PC-3 (cell line): ENCODE measurements at regions not wholly inside any gene's neighbourhood (a gene's known extent, or its start where the extent isn't known, plus 50 kb on each side); places are given as distances from the start of the nearest gene placed in this dataset.

Experiments
- ATAC-seq: fragments of 200-7000 bp; cut with Tn5 transposase; 2 replicates; pipeline ENCODE4 v1.9.1; 2020; ENCODE audit warnings: mild to moderate bottlenecking, moderate library complexity
- BruUV-seq: library from RNA; stranded (reverse); fragments of 400-500 nt; replicated peaks from 2 replicates; lab custom pipeline; 2021; lab: Mats Ljungman, UMichigan
- CTCF ChIA-PET: fragments of 300-600 bp; sonication (Branson Sonifier 250); formaldehyde crosslinking; loops from one replicate; lab custom pipeline; 2022; ENCODE audit warnings: antibody characterized with exemption; lab: Charles Lee
- POLR2A ChIA-PET: fragments of 300-600 bp; sonication (Branson Sonifier 250); formaldehyde crosslinking; loops from one replicate; lab custom pipeline; 2022; ENCODE audit warnings: antibody characterized with exemption; ENCODE audit not compliant: unreplicated experiment; lab: Charles Lee
- DNase-seq: peaks from one replicate; pipeline ENCODE4 v3.0.0-alpha.2; 2015
- H2AFZ ChIP-seq: fragments of 300-600 bp; sonication (generic); 2 replicates; pipeline ENCODE4 v1.6.0; 2016; ENCODE audit warnings: antibody characterized with exemption, low read length
- H3F3A ChIP-seq: fragments of 300-600 bp; sonication (generic); one replicate; pipeline ENCODE4 v1.6.0; 2017; ENCODE audit warnings: antibody characterized with exemption, low read length, control low read depth, mild to moderate bottlenecking; ENCODE audit not compliant: unreplicated experiment
- H3K27ac ChIP-seq: fragments of 300-600 bp; sonication (generic); 2 replicates; pipeline ENCODE4 v1.5.1; 2016; ENCODE audit warnings: mild to moderate bottlenecking, low read length
- H3K27me3 ChIP-seq: fragments of 300-600 bp; sonication (generic); 2 replicates; pipeline ENCODE4 v1.6.1; 2016; ENCODE audit warnings: low read length, mixed read lengths
- H3K36me3 ChIP-seq: fragments of 300-600 bp; sonication (generic); 2 replicates; pipeline ENCODE4 v1.6.1; 2016; ENCODE audit warnings: low read depth, mixed run types, low read length, mixed read lengths
- H3K4me1 ChIP-seq: fragments of 300-600 bp; sonication (generic); 2 replicates; pipeline ENCODE4 v1.5.1; 2016; ENCODE audit warnings: low read length; ENCODE audit not compliant: insufficient read depth
- H3K4me2 ChIP-seq: fragments of 300-600 bp; sonication (generic); 2 replicates; pipeline ENCODE4 v1.6.0; 2016; ENCODE audit warnings: low read length
- H3K4me3 ChIP-seq: fragments of 300-600 bp; sonication (generic); 2 replicates; pipeline ENCODE4 v1.5.1; 2016; ENCODE audit warnings: mild to moderate bottlenecking, low read length, mixed read lengths
- H3K79me2 ChIP-seq: fragments of 300-600 bp; sonication (generic); 2 replicates; pipeline ENCODE4 v1.6.1; 2017; ENCODE audit warnings: low read length, mixed read lengths
- H3K9ac ChIP-seq: fragments of 300-600 bp; sonication (generic); 2 replicates; pipeline ENCODE4 v1.6.0; 2016; ENCODE audit warnings: mild to moderate bottlenecking, low read length
- H3K9me2 ChIP-seq: fragments of 300-600 bp; sonication (generic); replicated peaks from 2 replicates; pipeline ENCODE4 v1.6.1; 2016; ENCODE audit warnings: mixed run types, low read length, mixed read lengths
- H3K9me3 ChIP-seq: fragments of 300-600 bp; sonication (generic); 2 replicates; pipeline ENCODE4 v1.6.1; 2016; ENCODE audit warnings: low read length, mixed read lengths
- H4K20me1 ChIP-seq: fragments of 300-600 bp; sonication (generic); 2 replicates; pipeline ENCODE4 v1.6.1; 2016; ENCODE audit warnings: low read length, mixed read lengths
- EZH2 ChIP-seq: fragments of 300-600 bp; sonication (generic); IDR thresholded peaks from one replicate; pipeline ENCODE4 v1.6.1; 2017; ENCODE audit warnings: antibody characterized with exemption, mild to moderate bottlenecking, low read length; ENCODE audit not compliant: unreplicated experiment
- EZH2phosphoT487 ChIP-seq: fragments of 300-600 bp; sonication (generic); IDR thresholded peaks from 2 replicates; pipeline ENCODE4 v1.6.1; 2018; ENCODE audit warnings: mild to moderate bottlenecking, antibody characterized with exemption, low read length, borderline replicate concordance
- intact Hi-C: fragments of 100-400 bp; cut with micrococcal nuclease; formaldehyde crosslinking; loops from 2 replicates; pipeline ENCODE4 v1.9.0; 2023
- TF ChIP-seq, protein P1 (sequence below): fragments of 300-600 bp; sonication (generic); conservative IDR thresholded peaks from 2 replicates; pipeline ENCODE4 v1.5.1; 2017; ENCODE audit warnings: antibody characterized with exemption, low read depth, mild to moderate bottlenecking, low read length

DNA sequence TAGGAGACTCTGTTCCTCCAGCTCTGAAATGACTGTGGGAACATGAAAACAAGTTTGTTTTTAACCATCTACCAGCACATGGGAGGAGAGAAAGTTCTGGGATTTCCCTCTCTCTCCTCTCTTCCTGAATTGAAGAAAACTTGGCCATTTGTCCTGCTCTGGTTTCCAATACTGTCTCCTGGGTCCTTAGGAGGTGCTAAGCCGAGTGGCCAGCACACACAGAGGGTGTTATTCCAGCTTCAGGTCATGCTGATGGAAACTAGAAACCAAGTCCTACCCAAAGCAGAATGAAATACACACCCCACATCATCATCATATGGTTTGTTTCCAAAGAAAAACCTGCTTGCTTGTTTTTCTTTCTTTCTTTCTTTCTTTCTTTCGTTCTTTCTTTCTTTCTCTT lies 172.7 kb downstream of the RPLP1 start:
- Histone ChIP-seq H2AFZ (no peak overlapping the region), H3K4me1 (no peaks in the 10 kb centered on the region), H3K27ac (no peak overlapping the region), H3K4me3 (no peak overlapping the region), H3K4me2 (no peak overlapping the region), H3K9ac (no peak overlapping the region), H3K36me3 (no peaks in the 10 kb centered on the region), H3K79me2 (no peaks in the 10 kb centered on the region), H3K27me3 (peaks cover 9% of the 10 kb centered on the region; the same call in 1 of the 2 replicates), H3F3A (no peaks in the 10 kb centered on the region), H3K9me2 (no peaks in the 10 kb centered on the region), H4K20me1 (no peaks in the 10 kb centered on the region), H3K9me3 (no peaks in the 10 kb centered on the region)
- ATAC-seq (no peak), DNase-seq (no peak)
- BruUV-seq, result no TSS peak
- TF ChIP-seq EZH2phosphoT487 (no peak), EZH2 (no peak)
- TF ChIP-seq, protein P1, sequence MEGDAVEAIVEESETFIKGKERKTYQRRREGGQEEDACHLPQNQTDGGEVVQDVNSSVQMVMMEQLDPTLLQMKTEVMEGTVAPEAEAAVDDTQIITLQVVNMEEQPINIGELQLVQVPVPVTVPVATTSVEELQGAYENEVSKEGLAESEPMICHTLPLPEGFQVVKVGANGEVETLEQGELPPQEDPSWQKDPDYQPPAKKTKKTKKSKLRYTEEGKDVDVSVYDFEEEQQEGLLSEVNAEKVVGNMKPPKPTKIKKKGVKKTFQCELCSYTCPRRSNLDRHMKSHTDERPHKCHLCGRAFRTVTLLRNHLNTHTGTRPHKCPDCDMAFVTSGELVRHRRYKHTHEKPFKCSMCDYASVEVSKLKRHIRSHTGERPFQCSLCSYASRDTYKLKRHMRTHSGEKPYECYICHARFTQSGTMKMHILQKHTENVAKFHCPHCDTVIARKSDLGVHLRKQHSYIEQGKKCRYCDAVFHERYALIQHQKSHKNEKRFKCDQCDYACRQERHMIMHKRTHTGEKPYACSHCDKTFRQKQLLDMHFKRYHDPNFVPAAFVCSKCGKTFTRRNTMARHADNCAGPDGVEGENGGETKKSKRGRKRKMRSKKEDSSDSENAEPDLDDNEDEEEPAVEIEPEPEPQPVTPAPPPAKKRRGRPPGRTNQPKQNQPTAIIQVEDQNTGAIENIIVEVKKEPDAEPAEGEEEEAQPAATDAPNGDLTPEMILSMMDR, result no peak
- intact Hi-C loops, result no loop called here
- CTCF ChIA-PET, result no interaction called here
- POLR2A ChIA-PET, result no interaction called here

DNA sequence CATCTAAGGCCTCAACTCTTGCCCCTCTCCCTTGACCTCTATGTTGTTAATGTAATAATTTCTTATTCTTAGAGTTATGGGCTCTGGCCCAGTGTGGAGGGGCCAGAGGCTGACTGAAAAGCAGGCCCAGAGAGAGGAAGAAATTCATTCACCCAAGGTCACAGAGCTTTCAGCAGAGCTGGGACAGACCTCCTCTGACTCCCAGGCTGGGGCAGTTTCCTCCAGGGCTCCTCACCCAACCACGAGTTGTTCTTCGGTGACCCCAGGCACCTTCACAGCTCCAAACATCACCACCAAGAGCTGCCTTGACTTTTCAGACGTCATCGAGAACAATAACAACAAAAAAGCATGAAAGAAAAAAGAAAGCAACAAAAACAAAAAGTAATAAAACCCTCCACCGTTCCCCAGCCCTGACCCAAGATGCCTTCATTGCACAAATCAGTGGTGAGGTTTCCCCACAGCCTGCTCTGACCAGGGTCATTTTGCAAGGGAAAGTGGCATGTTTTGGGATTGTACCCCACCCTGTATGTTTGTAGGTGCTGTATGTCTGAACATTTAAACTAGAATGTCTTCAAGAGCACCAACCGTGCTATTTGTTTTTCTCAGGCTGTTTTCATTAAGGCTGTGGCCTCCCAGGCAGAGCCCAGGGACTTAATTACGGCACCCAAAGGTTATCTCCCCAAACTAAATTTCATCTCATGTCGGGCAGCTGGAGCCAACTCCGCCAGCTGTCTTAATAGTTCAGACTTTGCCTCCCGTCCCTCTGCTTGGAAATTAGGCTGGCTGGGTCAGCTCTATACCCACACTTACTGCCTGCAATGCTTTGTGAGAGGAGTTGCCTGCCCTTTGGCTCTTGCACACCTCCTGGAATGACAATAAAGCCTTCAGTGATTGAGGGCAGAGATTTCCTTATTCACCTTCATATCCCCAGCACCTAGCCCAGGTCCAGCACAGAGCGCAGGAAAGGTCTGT lies 173.8 kb downstream of the RPLP1 start:
- Histone ChIP-seq H3F3A (no peaks in the 10 kb centered on the region), H3K9ac (no peak overlapping the region), H3K9me3 (no peaks in the 10 kb centered on the region), H3K4me3 (no peak overlapping the region), H3K36me3 (no peaks in the 10 kb centered on the region), H4K20me1 (no peaks in the 10 kb centered on the region), H2AFZ (no peak overlapping the region), H3K4me1 (no peaks in the 10 kb centered on the region), H3K79me2 (no peaks in the 10 kb centered on the region), H3K9me2 (no peaks in the 10 kb centered on the region), H3K27ac (no peak overlapping the region), H3K27me3 (peaks cover 19% of the 10 kb centered on the region), H3K4me2 (no peak overlapping the region)
- ChIA-PET POLR2A (no interaction called here), CTCF (no interaction called here)
- no TSS peak for BruUV-seq
- TF ChIP-seq EZH2, result no peak
- no peak for TF ChIP-seq EZH2phosphoT487
- TF ChIP-seq, protein P1, result no peak
- intact Hi-C loops, result no loop called here
- DNase-seq (no peak), ATAC-seq (no peak)

DNA sequence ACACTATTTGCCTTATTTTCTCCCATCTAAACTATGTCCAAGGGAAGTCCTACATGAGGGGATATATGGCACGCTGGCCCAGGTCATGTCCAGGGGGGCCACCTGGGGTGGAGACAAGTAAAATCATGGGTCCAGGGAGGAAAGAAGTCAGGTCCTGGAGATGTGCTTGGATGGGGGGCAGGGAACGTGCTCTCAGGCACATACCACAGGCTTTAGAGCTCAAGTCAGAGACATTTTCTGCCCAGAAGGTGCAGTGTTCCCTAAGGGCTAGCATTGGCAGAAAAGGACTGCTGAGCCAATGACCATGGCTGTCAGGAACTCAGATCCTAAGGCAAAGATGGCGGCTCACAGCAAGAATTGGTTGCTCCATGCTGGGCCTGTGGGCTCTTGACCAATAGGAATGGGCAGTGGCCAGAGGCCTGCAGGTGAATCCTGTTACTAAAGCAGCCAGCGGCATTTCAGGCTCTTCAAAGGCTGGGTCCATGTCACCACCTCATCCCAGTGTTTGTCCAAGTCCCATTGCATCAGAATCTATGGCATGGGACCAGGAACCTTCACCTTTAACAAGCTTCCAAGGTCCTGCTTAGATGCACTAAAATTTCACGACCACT lies 175.0 kb downstream of the RPLP1 start:
- Histone ChIP-seq H3K27me3 (peaks cover 30% of the 10 kb centered on the region), H3K9me2 (no peaks in the 10 kb centered on the region), H3K4me3 (no peak overlapping the region), H3K79me2 (no peaks in the 10 kb centered on the region), H3K4me2 (no peak overlapping the region), H3K9ac (no peak overlapping the region), H3K27ac (no peak overlapping the region), H3F3A (no peaks in the 10 kb centered on the region), H4K20me1 (no peaks in the 10 kb centered on the region), H3K36me3 (no peaks in the 10 kb centered on the region), H3K4me1 (no peaks in the 10 kb centered on the region), H3K9me3 (no peaks in the 10 kb centered on the region), H2AFZ (no peak overlapping the region)
- no TSS peak for BruUV-seq
- ChIA-PET CTCF (no interaction called here), POLR2A (no interaction called here)
- ATAC-seq (no peak), DNase-seq (no peak)
- no peak for TF ChIP-seq EZH2
- TF ChIP-seq, protein P1, result no peak
- TF ChIP-seq EZH2phosphoT487, result no peak
- intact Hi-C loops, result no loop called here
